Midbrain (tissue), 1 donor: ENCODE measurements at regions not wholly inside any gene's neighbourhood (a gene's known extent, or its start where the extent isn't known, plus 50 kb on each side); places are given as distances from the start of the nearest gene placed in this dataset.
"Not testable (repeated sequence)": the region's sequence is repeated elsewhere in the genome, so short reads cannot be mapped to it uniquely, and the experiment has no call there.

Experiments
- DNase-seq: peaks from one replicate; lab custom pipeline; 2025; lab: John Stamatoyannopoulos, UW

DNA sequence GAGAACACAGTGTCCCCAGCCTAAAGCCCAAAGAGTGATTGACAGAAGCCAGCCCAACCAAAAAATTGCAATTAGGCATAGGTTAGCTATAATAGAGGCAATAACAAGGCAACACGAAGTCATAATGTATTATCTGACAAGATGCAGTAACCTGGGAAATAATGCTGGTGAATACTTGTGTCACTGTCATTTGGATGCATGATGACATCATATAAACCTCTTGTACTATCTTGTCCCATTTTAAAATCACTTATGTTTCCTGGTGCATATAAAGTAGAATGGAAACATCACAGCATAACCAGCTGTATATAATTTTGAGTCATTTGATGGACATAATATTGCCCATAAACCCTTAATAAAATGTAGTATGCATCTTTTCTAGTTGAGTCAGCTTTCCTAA, 1138.3 kb upstream of the LRRTM3 start:
- no peak for DNase-seq

DNA sequence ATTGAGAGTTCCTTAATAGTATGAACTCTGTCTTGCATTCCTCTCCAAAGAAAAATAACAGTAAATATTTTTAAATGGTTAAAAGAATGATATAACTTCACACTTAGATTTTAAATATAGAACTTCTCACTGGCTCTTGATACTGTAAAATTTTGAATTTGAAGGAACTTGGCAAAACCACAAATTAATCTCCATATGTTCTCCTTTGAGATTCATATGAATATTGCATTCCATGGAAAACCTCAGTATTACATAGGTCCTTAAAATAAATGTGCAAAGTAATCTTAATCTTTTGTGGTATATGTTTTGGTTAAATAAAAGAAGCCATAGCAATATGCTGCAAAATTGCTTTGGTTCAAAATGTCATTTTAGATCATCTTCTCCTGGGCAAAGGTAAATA, 1137.6 kb upstream of the LRRTM3 start:
- no peak for DNase-seq

DNA sequence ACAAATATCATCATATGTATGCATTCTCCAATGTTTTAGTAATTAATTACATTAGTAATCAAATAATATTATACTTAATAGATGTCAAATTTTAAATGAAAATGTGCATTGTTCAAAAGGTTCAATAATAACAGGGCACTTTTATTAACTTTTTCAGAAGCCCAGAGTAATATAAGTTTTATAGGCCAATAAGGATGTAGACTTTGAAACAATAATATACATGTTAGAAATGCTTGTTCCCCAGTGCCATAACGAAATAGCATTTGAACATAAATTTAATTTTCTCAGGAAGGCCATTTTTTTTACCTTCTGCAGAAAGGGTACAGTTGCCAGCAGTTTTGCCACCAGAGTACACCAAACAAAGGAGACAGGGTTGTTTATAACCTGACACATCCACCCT, 1133.9 kb upstream of the LRRTM3 start:
- no peak for DNase-seq

GRCh38 chr10:65793738-65794425, 1132.0 kb upstream of the LRRTM3 start:
- no peak for DNase-seq

DNA sequence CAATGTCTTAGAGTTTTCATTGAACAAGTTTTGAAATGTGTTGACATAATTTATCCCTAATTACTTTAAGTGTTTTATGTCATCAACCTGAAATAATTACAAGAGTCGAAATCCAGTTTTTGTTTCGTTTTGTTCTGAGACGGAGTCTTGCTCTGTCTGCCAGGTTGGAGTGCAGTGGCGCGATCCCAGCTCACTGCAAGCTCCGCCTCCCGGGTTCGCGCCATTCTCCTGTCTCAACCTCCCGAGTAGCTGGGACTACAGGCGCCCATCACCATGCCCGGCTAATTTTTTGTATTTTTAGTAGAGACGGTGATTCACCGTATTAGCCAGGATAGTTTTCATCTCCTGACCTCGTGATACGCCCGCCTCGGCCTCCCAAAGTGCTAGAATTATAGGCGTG, 1131.0 kb upstream of the LRRTM3 start:
- DNase-seq = not testable (repeated sequence)

- DNase-seq = no peak
Measured at GRCh38 chr10:65796472-65796871, 1129.4 kb upstream of the LRRTM3 start.

DNA sequence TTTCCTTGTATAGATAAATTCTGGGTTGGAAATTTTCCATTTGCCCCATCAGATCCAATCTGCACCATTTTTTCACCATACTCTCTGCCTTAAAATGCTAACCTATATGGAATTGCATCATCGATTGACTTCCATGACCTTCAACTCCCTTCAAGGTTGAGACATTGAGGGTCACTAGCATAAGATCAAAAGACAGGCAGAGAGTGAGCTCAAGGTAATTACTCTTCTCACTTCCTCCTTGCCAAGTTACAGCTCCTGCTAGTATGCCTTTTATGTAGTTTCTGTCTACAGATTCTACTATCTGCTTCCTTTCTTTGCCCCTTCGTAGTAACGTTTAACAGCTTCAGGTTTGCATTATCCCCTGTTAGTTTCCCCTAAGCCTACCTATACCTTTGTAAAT, 1127.7 kb upstream of the LRRTM3 start:
- no peak for DNase-seq

- DNase-seq = no peak
Measured at GRCh38 chr10:65802391-65802790, 1123.4 kb upstream of the LRRTM3 start.

DNA sequence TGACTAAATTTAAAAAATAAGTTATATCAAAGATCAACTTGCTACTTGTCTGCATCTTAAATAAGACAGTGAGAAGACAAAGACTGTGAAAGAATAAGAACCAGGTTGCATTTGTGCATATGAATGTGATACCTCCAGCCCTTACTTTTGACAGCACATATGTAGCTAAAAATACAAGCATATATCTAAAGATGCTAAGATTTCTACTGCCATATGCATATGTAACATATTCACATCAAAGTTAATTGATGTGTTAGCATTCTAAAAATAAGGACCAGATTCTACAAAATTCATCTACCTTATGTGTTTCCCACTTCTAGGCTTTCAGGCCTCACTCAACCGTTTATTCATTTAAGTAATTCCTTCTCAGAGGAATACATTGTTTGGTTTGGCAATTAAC, 1120.3 kb upstream of the LRRTM3 start:
- no peak for DNase-seq

GRCh38 chr10:65805993-65806392, 1119.8 kb upstream of the LRRTM3 start:
- no peak for DNase-seq

- DNase-seq = no peak
Measured at GRCh38 chr10:65808687-65809333, 1117.0 kb upstream of the LRRTM3 start.

- DNase-seq = no peak
Measured at GRCh38 chr10:65811931-65812525, 1113.8 kb upstream of the LRRTM3 start.

DNA sequence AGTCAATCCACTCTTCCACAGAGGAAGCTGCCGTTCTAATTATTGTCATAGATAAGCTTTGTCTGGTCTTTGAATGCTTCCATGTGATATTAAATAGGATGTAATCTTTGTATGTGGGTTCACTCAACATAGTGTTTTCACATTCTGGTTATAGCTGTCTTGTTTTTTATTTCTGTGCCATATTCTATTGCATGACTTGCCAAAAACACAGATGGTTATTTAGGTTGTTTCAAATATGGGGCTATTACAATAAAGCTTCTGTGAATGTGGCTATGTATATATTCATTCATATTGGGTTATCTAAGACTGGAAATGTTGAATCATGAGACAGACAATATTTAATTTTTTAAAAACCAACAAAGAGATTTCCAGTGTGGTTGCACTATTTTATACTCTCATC, 1109.3 kb upstream of the LRRTM3 start:
- no peak for DNase-seq

DNA sequence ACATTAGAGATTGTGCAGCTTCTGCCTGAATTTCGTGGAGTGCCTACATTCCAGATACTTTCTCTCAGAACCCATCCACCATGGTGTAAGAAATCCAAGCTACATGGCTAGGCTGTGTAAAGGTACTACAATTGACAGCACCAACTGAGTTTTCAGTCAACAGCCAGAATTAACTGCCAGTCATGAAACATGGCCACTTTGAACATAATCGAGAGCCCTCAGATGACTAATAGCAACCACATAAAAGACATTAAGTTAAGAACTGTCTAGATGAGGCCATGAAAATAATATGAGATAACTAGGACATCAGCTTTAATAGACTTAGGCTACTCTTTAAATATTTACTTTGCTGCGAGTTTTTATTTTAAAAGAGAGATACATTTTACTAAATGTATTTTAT, 1106.8 kb upstream of the LRRTM3 start:
- DNase-seq = no peak

DNA sequence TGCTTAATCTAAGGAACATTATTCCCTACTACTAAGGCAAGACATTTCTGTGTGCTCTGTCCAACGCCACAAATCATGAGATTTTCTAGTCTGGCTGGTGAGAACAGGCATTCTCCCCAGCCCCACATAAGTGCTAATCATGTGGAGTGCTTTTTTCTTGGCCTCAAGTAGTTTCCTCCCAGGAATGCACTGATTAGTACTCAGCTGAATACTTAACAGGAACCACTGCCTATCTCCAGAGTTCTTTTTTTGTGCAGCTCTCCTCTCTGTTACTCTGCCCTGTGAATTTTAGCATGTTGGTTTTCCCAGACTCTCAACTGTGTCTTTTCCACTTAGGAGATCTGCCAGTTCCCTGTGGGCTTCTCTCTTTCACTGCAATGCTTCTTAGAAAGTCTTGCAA, 1098.5 kb upstream of the LRRTM3 start:
- DNase-seq = no peak

- DNase-seq = no peak
Measured at GRCh38 chr10:65838811-65839210, 1087.0 kb upstream of the LRRTM3 start.

DNA sequence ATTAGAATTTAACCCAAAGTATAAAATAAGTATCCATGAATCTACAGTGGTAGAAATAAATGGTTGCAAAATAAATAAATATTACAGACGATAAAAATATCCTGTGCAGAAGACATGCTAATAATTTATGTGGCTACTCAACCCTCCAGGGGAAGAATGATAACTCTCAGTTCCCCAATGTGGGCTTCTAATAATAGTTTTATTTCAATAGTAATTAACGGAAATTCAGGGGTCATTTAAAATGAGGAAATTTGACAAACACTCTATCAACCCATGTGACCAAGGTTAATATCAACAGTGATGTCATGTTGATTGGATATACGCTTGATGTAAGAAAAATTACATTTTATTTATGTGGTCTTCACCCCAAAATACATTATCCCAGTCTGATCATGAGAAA, 1082.6 kb upstream of the LRRTM3 start:
- DNase-seq = no peak

DNA sequence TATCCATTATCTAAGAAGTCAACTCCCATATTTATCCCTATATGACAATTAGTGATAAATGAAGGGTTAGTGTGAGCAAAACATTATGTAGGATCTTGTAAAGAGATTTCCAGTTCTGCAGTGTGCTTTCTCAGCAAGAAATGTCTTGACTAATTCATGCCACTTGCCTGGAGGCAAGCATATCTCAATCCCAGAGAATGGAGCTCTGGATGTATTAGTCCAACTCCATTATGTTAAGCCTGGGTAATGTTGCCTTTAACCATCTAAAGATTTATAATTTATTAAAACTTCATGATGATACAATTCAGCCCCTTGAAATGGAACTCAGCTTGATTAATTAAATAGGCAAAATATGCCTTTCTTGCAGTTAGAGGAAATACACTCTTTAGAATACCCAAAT, 1079.9 kb upstream of the LRRTM3 start:
- DNase-seq = no peak

- no peak for DNase-seq
Measured at GRCh38 chr10:65846541-65846940, 1079.3 kb upstream of the LRRTM3 start.

GRCh38 chr10:65846949-65847348, 1078.9 kb upstream of the LRRTM3 start:
- no peak for DNase-seq

GRCh38 chr10:65847436-65848230, 1078.2 kb upstream of the LRRTM3 start:
- no peak for DNase-seq

GRCh38 chr10:65858841-65859240, 1067.0 kb upstream of the LRRTM3 start:
- DNase-seq = no peak

DNA sequence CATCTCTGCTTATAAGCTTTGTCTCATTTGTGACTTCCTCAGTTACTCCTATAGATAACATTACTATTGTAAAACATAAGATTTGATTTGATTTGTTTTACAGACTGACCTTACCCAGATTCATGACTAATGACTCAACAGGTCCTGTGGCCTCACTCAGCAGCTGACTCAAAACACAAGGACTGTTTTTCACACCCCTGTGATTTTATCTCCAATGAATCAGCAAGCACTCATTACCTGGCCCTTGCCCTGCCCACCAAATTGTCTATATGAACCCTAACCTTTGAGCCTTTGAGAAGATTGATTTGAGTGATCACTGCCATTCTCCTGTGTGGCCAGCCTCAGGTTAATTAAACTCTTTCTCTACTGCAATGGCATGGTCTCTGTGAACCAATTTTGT, 1064.6 kb upstream of the LRRTM3 start:
- no peak for DNase-seq
